ENCODE measurements at regions not wholly inside any gene's neighbourhood (a gene's known extent, or its start where the extent isn't known, plus 50 kb on each side); places are given as distances from the start of the nearest gene placed in this dataset.

GRCh38 chr3:159632851-159633250 lies 355.8 kb upstream of the IL12A start:
- no peak overlapping the region for H3K4me3 Mint-ChIP-seq (ENCODE audit: unreplicated experiment)
- H3K27me3 Mint-ChIP-seq (ENCODE audit: unreplicated experiment) = no peaks in the 10 kb centered on the region
- no peak for DNase-seq (ENCODE audit: extremely low spot score, unreplicated experiment)
- no peaks in the 10 kb centered on the region for H3K9me3 Mint-ChIP-seq (ENCODE audit: unreplicated experiment)
- peaks cover 58% of the 10 kb centered on the region for H3K4me1 Mint-ChIP-seq (ENCODE audit: unreplicated experiment)
- no peaks in the 10 kb centered on the region for H3K36me3 Mint-ChIP-seq (ENCODE audit: unreplicated experiment)
- TF ChIP-seq CTCF (IDR thresholded peaks at IDR 0.05) = no peak
- no peak overlapping the region for H3K27ac Mint-ChIP-seq (ENCODE audit: unreplicated experiment)

GRCh38 chr3:159634483-159634882 lies 354.2 kb upstream of the IL12A start:
- no peak for TF ChIP-seq CTCF (IDR thresholded peaks at IDR 0.05)
- peak overlapping the region; percentile 52 for H3K27ac Mint-ChIP-seq (ENCODE audit: unreplicated experiment)
- no peak for DNase-seq (ENCODE audit: extremely low spot score, unreplicated experiment)
- H3K4me1 Mint-ChIP-seq (ENCODE audit: unreplicated experiment) = peaks cover 60% of the 10 kb centered on the region
- H3K36me3 Mint-ChIP-seq (ENCODE audit: unreplicated experiment) = no peaks in the 10 kb centered on the region
- H3K9me3 Mint-ChIP-seq (ENCODE audit: unreplicated experiment) = no peaks in the 10 kb centered on the region
- no peak overlapping the region for H3K4me3 Mint-ChIP-seq (ENCODE audit: unreplicated experiment)
- no peaks in the 10 kb centered on the region for H3K27me3 Mint-ChIP-seq (ENCODE audit: unreplicated experiment)

GRCh38 chr3:159635047-159635641 lies 353.5 kb upstream of the IL12A start:
- DNase-seq (ENCODE audit: extremely low spot score, unreplicated experiment) = no peak
- Mint-ChIP-seq H3K36me3 (ENCODE audit: unreplicated experiment) (no peaks in the 10 kb centered on the region), H3K9me3 (ENCODE audit: unreplicated experiment) (no peaks in the 10 kb centered on the region), H3K27ac (ENCODE audit: unreplicated experiment) (peak overlapping the region; percentile 52), H3K4me1 (ENCODE audit: unreplicated experiment) (peaks cover 56% of the 10 kb centered on the region), H3K4me3 (ENCODE audit: unreplicated experiment) (no peak overlapping the region), H3K27me3 (ENCODE audit: unreplicated experiment) (no peaks in the 10 kb centered on the region)
- TF ChIP-seq CTCF (IDR thresholded peaks at IDR 0.05) = no peak

- H3K4me3 Mint-ChIP-seq (ENCODE audit: unreplicated experiment) = no peak overlapping the region
- no peak for TF ChIP-seq CTCF (IDR thresholded peaks at IDR 0.05)
- no peak for DNase-seq (ENCODE audit: extremely low spot score, unreplicated experiment)
- H3K36me3 Mint-ChIP-seq (ENCODE audit: unreplicated experiment) = no peaks in the 10 kb centered on the region
- peaks cover 46% of the 10 kb centered on the region for H3K4me1 Mint-ChIP-seq (ENCODE audit: unreplicated experiment)
- H3K9me3 Mint-ChIP-seq (ENCODE audit: unreplicated experiment) = no peaks in the 10 kb centered on the region
- no peaks in the 10 kb centered on the region for H3K27me3 Mint-ChIP-seq (ENCODE audit: unreplicated experiment)
- peak overlapping the region; percentile 72 for H3K27ac Mint-ChIP-seq (ENCODE audit: unreplicated experiment)
These were observed 350.6 kb upstream of the IL12A start for GRCh38 chr3:159637883-159638542.

- no peak for DNase-seq (ENCODE audit: extremely low spot score, unreplicated experiment)
- Mint-ChIP-seq H3K4me1 (ENCODE audit: unreplicated experiment) (peaks cover 24% of the 10 kb centered on the region), H3K4me3 (ENCODE audit: unreplicated experiment) (no peak overlapping the region)
These were observed 348.4 kb upstream of the IL12A start for GRCh38 chr3:159640225-159640624.

More at GRCh38 chr3:159640225-159640624, 348.4 kb upstream of the IL12A start:
- H3K9me3 Mint-ChIP-seq (ENCODE audit: unreplicated experiment) = no peaks in the 10 kb centered on the region
- no peaks in the 10 kb centered on the region for H3K27me3 Mint-ChIP-seq (ENCODE audit: unreplicated experiment)
- H3K36me3 Mint-ChIP-seq (ENCODE audit: unreplicated experiment) = no peaks in the 10 kb centered on the region
- H3K27ac Mint-ChIP-seq (ENCODE audit: unreplicated experiment) = no peak overlapping the region
- no peak for TF ChIP-seq CTCF (IDR thresholded peaks at IDR 0.05)
